Fibroblast of pulmonary artery (primary cell): ENCODE measurements at regions not wholly inside any gene's neighbourhood (a gene's known extent, or its start where the extent isn't known, plus 50 kb on each side); places are given as distances from the start of the nearest gene placed in this dataset.

Experiments
- DNase-seq: peaks from one replicate; pipeline ENCODE4 v3.0.0-alpha.2; 2010; ENCODE audit warnings: low read depth
- H3K4me3 ChIP-seq: replicated peaks from 2 replicates; pipeline ENCODE4 v1.5.1; 2011; ENCODE audit warnings: low read depth, mild to moderate bottlenecking, control low read depth, low read length, moderate library complexity
- TF ChIP-seq, protein P1 (sequence below): IDR thresholded peaks from 2 replicates; pipeline ENCODE4 v1.5.1; 2011; ENCODE audit warnings: mild to moderate bottlenecking, control low read depth, low read length, inconsistent platforms; ENCODE audit errors: missing control alignments

DNA sequence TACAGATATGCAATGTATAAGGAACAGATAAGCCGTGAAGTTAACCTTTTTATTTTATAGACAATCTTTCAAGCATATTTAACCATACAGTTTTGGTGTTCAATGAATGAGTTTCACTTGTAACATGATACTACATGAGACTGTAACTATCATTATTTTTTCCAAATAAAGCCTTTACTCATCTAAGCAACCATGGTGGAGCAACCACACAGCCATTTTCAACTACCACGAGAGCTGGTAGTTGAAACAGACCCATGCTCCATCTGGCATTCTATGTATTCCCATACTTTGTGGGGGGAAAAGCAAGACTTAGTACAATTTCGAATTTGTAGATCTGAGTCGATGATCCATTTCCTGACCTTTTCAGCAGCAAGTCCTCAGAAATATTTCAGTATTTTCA lies 159.3 kb upstream of the RND3 start:
- DNase-seq = no peak
- H3K4me3 ChIP-seq = no peak overlapping the region
- TF ChIP-seq, protein P1, sequence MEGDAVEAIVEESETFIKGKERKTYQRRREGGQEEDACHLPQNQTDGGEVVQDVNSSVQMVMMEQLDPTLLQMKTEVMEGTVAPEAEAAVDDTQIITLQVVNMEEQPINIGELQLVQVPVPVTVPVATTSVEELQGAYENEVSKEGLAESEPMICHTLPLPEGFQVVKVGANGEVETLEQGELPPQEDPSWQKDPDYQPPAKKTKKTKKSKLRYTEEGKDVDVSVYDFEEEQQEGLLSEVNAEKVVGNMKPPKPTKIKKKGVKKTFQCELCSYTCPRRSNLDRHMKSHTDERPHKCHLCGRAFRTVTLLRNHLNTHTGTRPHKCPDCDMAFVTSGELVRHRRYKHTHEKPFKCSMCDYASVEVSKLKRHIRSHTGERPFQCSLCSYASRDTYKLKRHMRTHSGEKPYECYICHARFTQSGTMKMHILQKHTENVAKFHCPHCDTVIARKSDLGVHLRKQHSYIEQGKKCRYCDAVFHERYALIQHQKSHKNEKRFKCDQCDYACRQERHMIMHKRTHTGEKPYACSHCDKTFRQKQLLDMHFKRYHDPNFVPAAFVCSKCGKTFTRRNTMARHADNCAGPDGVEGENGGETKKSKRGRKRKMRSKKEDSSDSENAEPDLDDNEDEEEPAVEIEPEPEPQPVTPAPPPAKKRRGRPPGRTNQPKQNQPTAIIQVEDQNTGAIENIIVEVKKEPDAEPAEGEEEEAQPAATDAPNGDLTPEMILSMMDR = no peak

DNA sequence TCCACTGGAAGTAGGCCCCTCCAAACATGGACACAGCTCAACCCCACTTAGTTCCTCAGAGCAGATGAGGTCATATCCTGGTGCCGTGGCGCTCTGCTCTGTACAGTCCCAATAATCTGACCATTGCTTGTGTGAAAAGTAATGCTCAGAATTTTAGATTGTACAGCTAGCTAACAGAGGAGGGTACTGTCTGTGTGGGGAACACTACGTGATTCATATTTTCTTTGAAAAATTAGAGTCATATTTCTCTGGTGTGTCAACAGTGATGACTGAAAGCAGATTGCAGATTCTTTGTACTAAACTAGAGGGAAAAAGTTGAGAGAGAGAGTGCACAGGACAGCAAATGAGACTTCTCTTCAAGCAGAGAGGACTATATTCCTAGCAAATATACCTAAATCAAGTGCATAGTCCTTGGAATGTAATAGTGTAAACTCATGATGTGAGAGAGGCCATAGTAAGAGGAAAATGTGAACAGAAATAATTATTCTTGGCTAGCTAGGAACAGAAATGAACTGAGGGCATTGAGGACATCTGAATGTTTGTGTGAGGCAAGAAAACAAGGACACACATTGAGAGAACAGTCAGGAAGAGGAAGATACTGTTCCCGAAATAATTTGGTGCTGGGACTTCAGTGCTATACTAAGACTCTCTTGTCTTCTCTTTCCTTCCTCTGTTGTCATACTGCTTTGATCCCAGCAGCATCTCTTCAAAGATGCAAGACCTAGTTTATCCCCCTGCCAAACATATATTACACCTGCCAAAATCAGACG lies 157.0 kb upstream of the RND3 start:
- H3K4me3 ChIP-seq = no peak overlapping the region
- DNase-seq = peak; percentile 75
- TF ChIP-seq, protein P1 = no peak

DNA sequence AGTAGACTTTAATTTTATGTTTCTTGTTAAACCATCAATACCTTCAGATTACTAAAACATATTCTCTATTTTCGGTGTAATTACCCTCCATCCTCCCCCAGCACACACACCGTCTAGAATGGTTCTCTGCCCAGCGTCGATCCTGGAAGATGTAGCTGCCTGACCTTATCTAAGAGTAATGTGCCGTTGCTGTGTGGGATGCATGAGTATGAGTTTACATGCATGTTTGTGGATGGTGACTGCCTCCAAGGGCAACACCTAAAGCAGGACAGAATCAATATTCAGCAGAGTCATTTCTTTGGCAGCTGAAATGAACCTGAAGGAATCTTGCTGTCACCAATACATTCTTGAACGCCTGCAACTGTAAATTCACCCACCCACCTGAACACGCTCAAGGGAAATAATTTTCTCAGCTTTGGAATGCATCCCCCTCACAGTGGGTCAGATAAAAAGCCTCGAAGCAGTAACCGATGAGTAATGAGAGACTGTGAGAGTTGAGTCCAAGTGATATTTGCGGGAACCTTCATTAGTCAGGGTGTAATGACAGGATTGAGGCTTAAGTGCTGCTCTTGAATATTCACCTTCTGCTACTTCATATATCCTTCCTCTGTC lies 155.8 kb upstream of the RND3 start:
- no peak overlapping the region for H3K4me3 ChIP-seq
- DNase-seq = peak; percentile 45
- TF ChIP-seq, protein P1 = no peak

DNA sequence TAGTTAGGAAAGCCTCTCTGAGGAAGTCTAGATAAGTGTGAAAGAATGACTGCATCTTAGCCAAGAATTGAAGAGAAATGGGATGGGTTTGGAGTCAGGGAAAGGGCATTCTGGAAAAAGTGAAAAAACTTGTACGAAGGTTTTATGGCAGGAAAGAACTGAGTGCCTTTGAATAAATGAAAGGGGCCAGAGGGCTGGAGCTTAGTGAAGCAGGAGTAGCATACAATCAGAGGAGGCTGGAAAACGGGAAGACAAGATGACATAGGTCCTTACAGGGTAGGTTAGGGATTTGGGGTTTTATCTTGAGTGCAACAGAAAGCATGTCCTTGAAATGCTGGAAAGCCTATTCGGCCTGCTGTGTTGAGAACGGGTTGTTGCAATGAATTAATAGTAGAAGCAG lies 152.6 kb upstream of the RND3 start:
- H3K4me3 ChIP-seq = no peak overlapping the region
- DNase-seq = no peak
- TF ChIP-seq, protein P1 = no peak

DNA sequence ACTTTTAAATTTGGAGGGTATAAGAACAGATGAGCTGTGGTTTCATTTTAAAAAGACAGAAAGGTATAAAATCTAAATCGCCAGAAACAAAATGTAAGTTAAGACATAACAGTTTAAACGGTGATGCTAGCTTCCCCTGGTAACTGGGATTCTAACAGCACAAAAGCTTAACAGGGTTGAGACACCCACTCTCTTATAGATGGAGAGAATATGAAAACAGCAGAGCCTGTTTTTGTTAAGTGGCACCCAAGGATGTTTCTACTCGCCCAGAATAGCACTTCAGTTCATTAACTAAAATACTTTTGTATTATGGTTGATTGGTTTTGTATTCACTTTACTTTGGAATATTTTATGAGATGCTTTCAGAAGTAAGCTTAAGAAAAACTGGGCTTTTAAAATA lies 151.9 kb upstream of the RND3 start:
- no peak for DNase-seq
- no peak overlapping the region for H3K4me3 ChIP-seq
- TF ChIP-seq, protein P1 = no peak

DNA sequence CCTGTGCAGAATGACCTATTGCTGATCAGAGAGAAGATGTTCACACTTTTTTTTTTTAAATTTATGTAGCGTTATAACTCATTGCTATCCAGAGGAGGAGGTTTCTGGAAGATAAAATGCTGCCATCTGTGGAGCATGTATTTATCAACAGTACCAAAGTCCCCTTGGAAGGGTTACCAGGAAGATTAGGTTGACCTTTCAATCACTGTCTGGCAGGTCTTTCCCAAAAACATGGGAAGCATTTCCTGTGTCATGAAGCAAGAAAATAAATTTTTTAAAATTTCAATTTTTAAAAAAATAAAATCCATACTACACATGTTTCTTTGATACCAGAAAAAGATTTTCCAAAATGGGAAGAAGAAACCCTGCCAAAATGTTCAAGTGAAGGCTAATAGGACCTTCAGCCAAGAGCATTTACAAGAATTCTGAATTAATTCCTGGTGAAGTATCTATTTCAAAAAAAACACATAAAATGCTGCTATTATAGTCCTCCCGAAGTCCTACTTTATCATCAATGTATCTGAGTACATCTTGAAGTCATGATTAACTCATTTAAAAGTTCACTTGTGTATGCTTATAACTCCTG lies 143.9 kb upstream of the RND3 start:
- TF ChIP-seq, protein P1 = no peak
- DNase-seq = no peak
- no peak overlapping the region for H3K4me3 ChIP-seq
